Kidney (tissue), 13 donors: ENCODE measurements at regions not wholly inside any gene's neighbourhood (a gene's known extent, or its start where the extent isn't known, plus 50 kb on each side); places are given as distances from the start of the nearest gene placed in this dataset.

Experiments used
- DNase-seq, 5 donors: peaks; one replicate each; pipeline ENCODE4 v3.0.0-alpha.2; 2013 to 2020
- FAIRE-seq: peaks from 2 replicates; lab custom pipeline; 2012; peaks lifted over from hg19 to GRCh38; lab: Jason Lieb, UNC
- H3K27ac ChIP-seq, 2 donors: one replicate each; pipeline ENCODE4 v1.7.0; 2013; ENCODE audit warnings: low read depth in 2 of 2, low read length in 2 of 2, inconsistent platforms in 1 of 2
- H3K27me3 ChIP-seq: one replicate; pipeline ENCODE4 v1.7.1; 2013; ENCODE audit warnings: low read length, inconsistent platforms; ENCODE audit not compliant: control insufficient read depth, insufficient read depth
- H3K36me3 ChIP-seq, 3 donors: one replicate each; pipeline versions ENCODE4 v1.7.0 to v1.7.1; 2013; ENCODE audit warnings: low read length in 3 of 3, control low read depth in 1 of 3, inconsistent platforms in 1 of 3; ENCODE audit not compliant: insufficient read depth in 3 of 3, control insufficient read depth in 2 of 3
- H3K4me1 ChIP-seq, 3 donors: one replicate each; pipeline versions ENCODE4 v1.7.0 to v1.7.1; 2013; ENCODE audit warnings: low read length in 3 of 3, inconsistent platforms in 1 of 3, low read depth in 1 of 3; ENCODE audit not compliant: control insufficient read depth in 2 of 3, insufficient read depth in 2 of 3
- H3K4me3 ChIP-seq, 3 donors: one replicate each; pipeline versions ENCODE4 v1.7.0 to v1.8.1; 2013; ENCODE audit warnings: low read length in 3 of 3, control low read depth in 1 of 3, inconsistent platforms in 1 of 3
- H3K9ac ChIP-seq, 3 donors: one replicate each; pipeline versions ENCODE4 v1.7.0 to v1.7.1; 2013; ENCODE audit warnings: low read length in 3 of 3, control low read depth in 1 of 3, inconsistent platforms in 1 of 3
- H3K9me3 ChIP-seq, 3 donors: one replicate each; pipeline versions ENCODE4 v1.7.0 to v1.7.1; 2013; ENCODE audit warnings: low read length in 3 of 3, control low read depth in 1 of 3, inconsistent platforms in 1 of 3; ENCODE audit not compliant: control insufficient read depth in 2 of 3, insufficient read depth in 1 of 3
- intact Hi-C: fragments of 100-400 bp; cut with DNase I; formaldehyde crosslinking; loops from one replicate; pipeline ENCODE4 v1.11.1; 2022
- TF ChIP-seq, protein P1 (sequence below): IDR thresholded peaks from 3 replicates; pipeline ENCODE4 v1.5.1; 2012; ENCODE audit warnings: mild to moderate bottlenecking, moderate library complexity, borderline replicate concordance; ENCODE audit not compliant: insufficient read depth; ENCODE audit errors: extremely low read depth
- donor health status: control.
- donor health status: control.
- donor health status: control.
- donor health status: control.
- donor health status: control.
- donor health status: DM: yes; HTN: yes; CAD: no.
- donor health status: Normal renal cell carcinoma (clear cell type).

DNA sequence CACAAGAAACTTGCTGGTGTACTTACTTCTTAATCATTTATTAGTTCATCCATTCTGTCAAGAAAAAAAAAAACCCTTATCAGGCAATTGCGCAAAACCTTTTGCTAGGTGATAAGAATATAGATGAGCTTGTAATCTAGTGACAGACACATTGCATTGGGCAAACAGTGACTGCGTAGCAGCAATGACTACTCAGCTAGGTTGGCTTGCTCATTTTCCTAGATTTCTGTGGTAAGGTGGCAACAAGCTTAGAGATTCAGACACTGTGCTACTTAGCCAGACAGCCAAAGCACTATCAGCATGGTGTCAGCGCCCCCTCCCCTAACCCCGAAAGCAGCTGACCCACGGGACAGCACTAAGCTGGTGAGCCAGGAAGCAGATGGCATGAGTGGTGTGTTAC, 203.1 kb downstream of the BARHL2 start:
- Histone ChIP-seq H3K4me3 (no peak overlapping the region), H3K27ac (no peak overlapping the region), H3K9me3 (no peaks in the 10 kb centered on the region), H3K27me3 (no peaks in the 10 kb centered on the region), H3K4me1 (no peaks in the 10 kb centered on the region), H3K9ac (no peak overlapping the region), H3K36me3 (no peaks in the 10 kb centered on the region)
- FAIRE-seq (no peak), DNase-seq (no peak)
- TF ChIP-seq, protein P1, sequence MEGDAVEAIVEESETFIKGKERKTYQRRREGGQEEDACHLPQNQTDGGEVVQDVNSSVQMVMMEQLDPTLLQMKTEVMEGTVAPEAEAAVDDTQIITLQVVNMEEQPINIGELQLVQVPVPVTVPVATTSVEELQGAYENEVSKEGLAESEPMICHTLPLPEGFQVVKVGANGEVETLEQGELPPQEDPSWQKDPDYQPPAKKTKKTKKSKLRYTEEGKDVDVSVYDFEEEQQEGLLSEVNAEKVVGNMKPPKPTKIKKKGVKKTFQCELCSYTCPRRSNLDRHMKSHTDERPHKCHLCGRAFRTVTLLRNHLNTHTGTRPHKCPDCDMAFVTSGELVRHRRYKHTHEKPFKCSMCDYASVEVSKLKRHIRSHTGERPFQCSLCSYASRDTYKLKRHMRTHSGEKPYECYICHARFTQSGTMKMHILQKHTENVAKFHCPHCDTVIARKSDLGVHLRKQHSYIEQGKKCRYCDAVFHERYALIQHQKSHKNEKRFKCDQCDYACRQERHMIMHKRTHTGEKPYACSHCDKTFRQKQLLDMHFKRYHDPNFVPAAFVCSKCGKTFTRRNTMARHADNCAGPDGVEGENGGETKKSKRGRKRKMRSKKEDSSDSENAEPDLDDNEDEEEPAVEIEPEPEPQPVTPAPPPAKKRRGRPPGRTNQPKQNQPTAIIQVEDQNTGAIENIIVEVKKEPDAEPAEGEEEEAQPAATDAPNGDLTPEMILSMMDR: no peak
- intact Hi-C loops: no loop called here

DNA sequence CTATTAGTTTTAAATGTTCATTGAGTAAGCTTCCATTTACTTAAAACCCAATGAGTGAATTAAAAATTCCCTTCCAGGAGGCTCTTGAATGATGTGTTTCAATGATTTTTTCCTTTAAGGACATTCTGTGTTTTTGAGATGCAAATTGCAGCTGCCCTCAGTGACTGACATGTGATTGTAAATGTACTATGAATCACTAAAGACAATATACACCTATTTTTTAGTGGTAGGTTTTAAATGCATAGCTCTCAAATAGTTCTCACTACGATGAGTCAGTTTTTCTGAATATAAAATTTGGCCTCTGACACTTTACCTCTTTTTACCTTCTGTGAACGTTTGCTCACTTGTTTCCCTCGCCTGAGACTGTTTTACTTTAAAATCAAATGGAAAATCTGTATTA, 204.7 kb downstream of the BARHL2 start:
- no peak overlapping the region for H3K4me3 ChIP-seq
- intact Hi-C loops: no loop called here
- TF ChIP-seq, protein P1: no peak
- no peak overlapping the region for H3K27ac ChIP-seq
- no peaks in the 10 kb centered on the region for H3K27me3 ChIP-seq
- DNase-seq (no peak), FAIRE-seq (no peak)
- no peak overlapping the region for H3K9ac ChIP-seq
- no peaks in the 10 kb centered on the region for H3K9me3 ChIP-seq
- H3K36me3 ChIP-seq: no peaks in the 10 kb centered on the region
- no peaks in the 10 kb centered on the region for H3K4me1 ChIP-seq

DNA sequence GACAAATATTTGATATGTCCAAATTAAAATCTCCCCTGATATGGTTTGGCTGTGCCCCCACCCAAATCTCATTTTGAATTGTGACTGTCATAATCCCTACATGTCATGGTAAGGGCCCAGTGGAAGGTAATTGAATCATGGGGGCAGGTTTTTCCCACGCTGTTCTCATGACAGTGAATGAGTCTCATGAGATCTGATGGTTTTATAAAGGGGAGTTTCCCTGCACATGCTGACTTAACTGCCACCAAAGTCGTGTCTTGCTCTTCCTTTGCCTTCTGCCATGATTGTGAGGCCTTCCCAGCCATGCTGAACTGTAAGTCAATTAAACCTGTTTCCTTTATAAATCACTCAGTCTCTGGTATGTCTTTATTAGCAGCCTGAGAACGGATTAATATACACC, 207.0 kb downstream of the BARHL2 start:
- no peak overlapping the region for H3K27ac ChIP-seq
- TF ChIP-seq, protein P1: no peak
- no peak for FAIRE-seq
- no peaks in the 10 kb centered on the region for H3K27me3 ChIP-seq
- no peak for DNase-seq
- no peaks in the 10 kb centered on the region for H3K9me3 ChIP-seq
- no peaks in the 10 kb centered on the region for H3K4me1 ChIP-seq
- intact Hi-C loops: no loop called here
- H3K4me3 ChIP-seq: no peak overlapping the region
- no peak overlapping the region for H3K9ac ChIP-seq
- H3K36me3 ChIP-seq: no peaks in the 10 kb centered on the region
